K562 (cell line): ENCODE measurements at regions not wholly inside any gene's neighbourhood (a gene's known extent, or its start where the extent isn't known, plus 50 kb on each side); places are given as distances from the start of the nearest gene placed in this dataset.

ENCODE experiments used
- CBFB ChIP-seq: sonication (generic); formaldehyde crosslinking; IDR thresholded peaks from 2 replicates; pipeline ENCODE4 v1.4.0; 2020; ENCODE audit warnings: mild to moderate bottlenecking, missing genetic modification reagents
- DIDO1 ChIP-seq: fragments of 450-650 bp; IDR thresholded peaks from 2 replicates; pipeline ENCODE4 v1.6.1; 2016; ENCODE audit warnings: low read depth, missing biosample characterization, missing genetic modification characterization
- EZH2 ChIP-seq: IDR thresholded peaks from 2 replicates; pipeline ENCODE4 v1.6.1; 2012; ENCODE audit warnings: low read depth, mild to moderate bottlenecking, inconsistent platforms, low read length, borderline replicate concordance
- FOXJ3 ChIP-seq: sonication (generic); formaldehyde crosslinking; IDR thresholded peaks from 2 replicates; pipeline ENCODE4 v1.4.0; 2020; ENCODE audit warnings: mild to moderate bottlenecking, missing genetic modification reagents
- KDM5B ChIP-seq: fragments of 200-600 bp; sonication (generic); IDR thresholded peaks from 2 replicates; pipeline ENCODE4 v1.6.1; 2012; ENCODE audit warnings: low read depth, mild to moderate bottlenecking, moderate library complexity, low read length, control low read depth, inconsistent platforms; ENCODE audit not compliant: insufficient replicate concordance
- POLR2A ChIP-seq: fragments of 450-650 bp; conservative IDR thresholded peaks from 2 replicates; pipeline ENCODE4 v1.6.1; 2016
- POLR2AphosphoS5 ChIP-seq: IDR thresholded peaks from 2 replicates; pipeline ENCODE4 v1.6.1; 2011; ENCODE audit warnings: mild to moderate bottlenecking, low read depth, low read length, moderate library complexity; ENCODE audit not compliant: control insufficient read depth, insufficient read depth
- RAD21 ChIP-seq, 2 experiments: fragments of 250-450 bp in 1 of 2; fragments of 450-650 bp in 1 of 2; sonication (Bioruptor Pico) in 1 of 2; formaldehyde crosslinking in 1 of 2; IDR thresholded peaks in 1 of 2; conservative IDR thresholded peaks in 1 of 2; 2 replicates each; pipeline versions ENCODE4 v1.4.0 to v1.8.0; 2020 to 2022; ENCODE audit warnings: mild to moderate bottlenecking in 2 of 2, moderate library complexity in 1 of 2
- XRCC4 ChIP-seq: IDR thresholded peaks from one replicate; pipeline ENCODE4 v1.6.1; 2011; ENCODE audit not compliant: insufficient read depth, insufficient read length; ENCODE audit errors: extremely low read depth
- TF ChIP-seq, protein P1 (sequence below), 2 experiments: fragments of 450-650 bp; formaldehyde crosslinking in 1 of 2; IDR thresholded peaks; 2 replicates each; pipeline versions ENCODE4 v1.4.0 to v1.6.1; 2014 to 2020; ENCODE audit warnings: mild to moderate bottlenecking in 2 of 2, borderline replicate concordance in 1 of 2, low read depth in 1 of 2
- TF ChIP-seq, protein P2 (sequence below): sonication (generic); formaldehyde crosslinking; IDR thresholded peaks from 2 replicates; pipeline ENCODE4 v1.8.0; 2023; ENCODE audit warnings: mild to moderate bottlenecking, missing genetic modification reagents

DNA sequence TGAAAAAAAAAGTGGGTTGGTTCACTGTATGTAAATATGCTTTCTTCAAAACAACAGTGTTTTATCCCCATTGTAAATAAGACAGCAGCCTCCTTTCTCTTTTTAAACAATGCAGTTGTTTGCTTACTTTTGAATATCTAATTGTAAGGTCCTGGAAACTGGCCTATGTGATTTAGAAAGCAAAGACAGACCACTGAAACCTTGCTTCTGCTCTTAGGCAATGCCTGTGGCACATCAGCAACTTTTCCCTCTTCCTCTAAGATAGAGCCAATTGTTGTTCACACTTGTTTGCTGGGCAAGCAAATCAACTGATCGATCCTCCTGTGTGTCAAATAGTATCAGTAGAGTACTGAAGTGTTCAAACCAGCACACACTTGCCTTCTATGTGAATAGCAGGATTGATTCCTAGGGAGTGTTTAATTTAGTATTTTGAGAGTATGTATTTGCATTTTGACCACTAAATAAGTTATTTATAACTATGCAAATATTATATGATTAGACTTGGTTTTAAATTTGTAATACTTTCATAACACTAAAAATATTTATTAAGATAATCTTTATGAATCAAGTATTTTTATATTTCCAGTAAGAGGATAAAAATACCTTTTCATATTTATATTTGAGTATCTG lies 55.4 kb upstream of the GRPR start:
- TF ChIP-seq CBFB (CRISPR knock-in tag), result no peak
- TF ChIP-seq, protein P1, sequence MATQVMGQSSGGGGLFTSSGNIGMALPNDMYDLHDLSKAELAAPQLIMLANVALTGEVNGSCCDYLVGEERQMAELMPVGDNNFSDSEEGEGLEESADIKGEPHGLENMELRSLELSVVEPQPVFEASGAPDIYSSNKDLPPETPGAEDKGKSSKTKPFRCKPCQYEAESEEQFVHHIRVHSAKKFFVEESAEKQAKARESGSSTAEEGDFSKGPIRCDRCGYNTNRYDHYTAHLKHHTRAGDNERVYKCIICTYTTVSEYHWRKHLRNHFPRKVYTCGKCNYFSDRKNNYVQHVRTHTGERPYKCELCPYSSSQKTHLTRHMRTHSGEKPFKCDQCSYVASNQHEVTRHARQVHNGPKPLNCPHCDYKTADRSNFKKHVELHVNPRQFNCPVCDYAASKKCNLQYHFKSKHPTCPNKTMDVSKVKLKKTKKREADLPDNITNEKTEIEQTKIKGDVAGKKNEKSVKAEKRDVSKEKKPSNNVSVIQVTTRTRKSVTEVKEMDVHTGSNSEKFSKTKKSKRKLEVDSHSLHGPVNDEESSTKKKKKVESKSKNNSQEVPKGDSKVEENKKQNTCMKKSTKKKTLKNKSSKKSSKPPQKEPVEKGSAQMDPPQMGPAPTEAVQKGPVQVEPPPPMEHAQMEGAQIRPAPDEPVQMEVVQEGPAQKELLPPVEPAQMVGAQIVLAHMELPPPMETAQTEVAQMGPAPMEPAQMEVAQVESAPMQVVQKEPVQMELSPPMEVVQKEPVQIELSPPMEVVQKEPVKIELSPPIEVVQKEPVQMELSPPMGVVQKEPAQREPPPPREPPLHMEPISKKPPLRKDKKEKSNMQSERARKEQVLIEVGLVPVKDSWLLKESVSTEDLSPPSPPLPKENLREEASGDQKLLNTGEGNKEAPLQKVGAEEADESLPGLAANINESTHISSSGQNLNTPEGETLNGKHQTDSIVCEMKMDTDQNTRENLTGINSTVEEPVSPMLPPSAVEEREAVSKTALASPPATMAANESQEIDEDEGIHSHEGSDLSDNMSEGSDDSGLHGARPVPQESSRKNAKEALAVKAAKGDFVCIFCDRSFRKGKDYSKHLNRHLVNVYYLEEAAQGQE (IDR thresholded peaks at IDR 0.05; ENCODE audit: borderline replicate concordance), result no peak
- TF ChIP-seq, protein P1 (CRISPR knock-in tag; IDR thresholded peaks at IDR 0.05; ENCODE audit: low read depth), result no peak
- TF ChIP-seq KDM5B, result no peak
- TF ChIP-seq DIDO1, result no peak
- TF ChIP-seq POLR2A, result no peak
- no peak for TF ChIP-seq RAD21 (CRISPR knock-in tag; conservative IDR thresholded peaks at IDR 0.05 in 1 of 2, IDR thresholded peaks at IDR 0.05 in 1 of 2)
- no peak for TF ChIP-seq EZH2
- no peak for TF ChIP-seq XRCC4
- no peak for TF ChIP-seq POLR2AphosphoS5
- TF ChIP-seq, protein P2, sequence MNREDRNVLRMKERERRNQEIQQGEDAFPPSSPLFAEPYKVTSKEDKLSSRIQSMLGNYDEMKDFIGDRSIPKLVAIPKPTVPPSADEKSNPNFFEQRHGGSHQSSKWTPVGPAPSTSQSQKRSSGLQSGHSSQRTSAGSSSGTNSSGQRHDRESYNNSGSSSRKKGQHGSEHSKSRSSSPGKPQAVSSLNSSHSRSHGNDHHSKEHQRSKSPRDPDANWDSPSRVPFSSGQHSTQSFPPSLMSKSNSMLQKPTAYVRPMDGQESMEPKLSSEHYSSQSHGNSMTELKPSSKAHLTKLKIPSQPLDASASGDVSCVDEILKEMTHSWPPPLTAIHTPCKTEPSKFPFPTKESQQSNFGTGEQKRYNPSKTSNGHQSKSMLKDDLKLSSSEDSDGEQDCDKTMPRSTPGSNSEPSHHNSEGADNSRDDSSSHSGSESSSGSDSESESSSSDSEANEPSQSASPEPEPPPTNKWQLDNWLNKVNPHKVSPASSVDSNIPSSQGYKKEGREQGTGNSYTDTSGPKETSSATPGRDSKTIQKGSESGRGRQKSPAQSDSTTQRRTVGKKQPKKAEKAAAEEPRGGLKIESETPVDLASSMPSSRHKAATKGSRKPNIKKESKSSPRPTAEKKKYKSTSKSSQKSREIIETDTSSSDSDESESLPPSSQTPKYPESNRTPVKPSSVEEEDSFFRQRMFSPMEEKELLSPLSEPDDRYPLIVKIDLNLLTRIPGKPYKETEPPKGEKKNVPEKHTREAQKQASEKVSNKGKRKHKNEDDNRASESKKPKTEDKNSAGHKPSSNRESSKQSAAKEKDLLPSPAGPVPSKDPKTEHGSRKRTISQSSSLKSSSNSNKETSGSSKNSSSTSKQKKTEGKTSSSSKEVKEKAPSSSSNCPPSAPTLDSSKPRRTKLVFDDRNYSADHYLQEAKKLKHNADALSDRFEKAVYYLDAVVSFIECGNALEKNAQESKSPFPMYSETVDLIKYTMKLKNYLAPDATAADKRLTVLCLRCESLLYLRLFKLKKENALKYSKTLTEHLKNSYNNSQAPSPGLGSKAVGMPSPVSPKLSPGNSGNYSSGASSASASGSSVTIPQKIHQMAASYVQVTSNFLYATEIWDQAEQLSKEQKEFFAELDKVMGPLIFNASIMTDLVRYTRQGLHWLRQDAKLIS (CRISPR knock-in tag), result no peak
- no peak for TF ChIP-seq FOXJ3 (CRISPR knock-in tag)
